Fibroblast of lung (primary cell): ENCODE measurements at regions not wholly inside any gene's neighbourhood (a gene's known extent, or its start where the extent isn't known, plus 50 kb on each side); places are given as distances from the start of the nearest gene placed in this dataset.
"Not testable (repeated sequence)": the region's sequence is repeated elsewhere in the genome, so short reads cannot be mapped to it uniquely, and the experiment has no call there.

Experiments
- DNase-seq, 2 donors: peaks; one replicate each; pipeline versions ENCODE4 v3.0.0 to v3.0.0-alpha.2; 2010; ENCODE audit warnings: low read depth in 2 of 2
- H2AFZ ChIP-seq: 2 replicates; pipeline ENCODE4 v1.5.1; 2012; ENCODE audit warnings: low read length, control low read depth, inconsistent platforms
- H3K27ac ChIP-seq: 2 replicates; pipeline ENCODE4 v1.5.1; 2011; ENCODE audit warnings: low read length, control low read depth; ENCODE audit not compliant: insufficient read depth
- H3K27me3 ChIP-seq: 2 replicates; pipeline ENCODE4 v1.5.1; 2011; ENCODE audit warnings: mild to moderate bottlenecking, low read length; ENCODE audit not compliant: control insufficient read depth, insufficient read depth
- H3K36me3 ChIP-seq: 2 replicates; pipeline ENCODE4 v1.5.1; 2011; ENCODE audit warnings: low read length; ENCODE audit not compliant: control insufficient read depth, insufficient read depth
- H3K4me1 ChIP-seq: 2 replicates; pipeline ENCODE4 v1.5.1; 2011; ENCODE audit warnings: low read length; ENCODE audit not compliant: control insufficient read depth, insufficient read depth; ENCODE audit errors: extremely low read depth
- H3K4me2 ChIP-seq: 2 replicates; pipeline ENCODE4 v1.5.1; 2011; ENCODE audit warnings: low read length, control low read depth; ENCODE audit not compliant: insufficient read depth; ENCODE audit errors: extremely low read depth
- H3K4me3 ChIP-seq, 4 experiments: fragments of 200-600 bp in 1 of 4; sonication (generic) in 1 of 4; replicated peaks in 1 of 4; 2 replicates each; pipeline ENCODE4 v1.5.1; 2011 to 2016; ENCODE audit warnings: low read length in 4 of 4, low read depth in 3 of 4, mild to moderate bottlenecking in 3 of 4, control low read depth in 2 of 4, inconsistent platforms in 1 of 4, mixed read lengths in 1 of 4; ENCODE audit not compliant: insufficient read depth in 1 of 4; ENCODE audit errors: control extremely low read depth in 1 of 4
- H3K79me2 ChIP-seq: 2 replicates; pipeline ENCODE4 v1.5.1; 2012; ENCODE audit warnings: mild to moderate bottlenecking, low read length, inconsistent platforms; ENCODE audit not compliant: control insufficient read depth, insufficient read depth
- H3K9ac ChIP-seq: 2 replicates; pipeline ENCODE4 v1.5.1; 2011; ENCODE audit warnings: mild to moderate bottlenecking, low read length, control low read depth; ENCODE audit not compliant: insufficient read depth
- H3K9me3 ChIP-seq: 2 replicates; pipeline ENCODE4 v1.5.1; 2012; ENCODE audit warnings: low read depth, low read length; ENCODE audit not compliant: control insufficient read depth, insufficient read depth
- H4K20me1 ChIP-seq: 2 replicates; pipeline ENCODE4 v1.5.1; 2011; ENCODE audit warnings: low read length; ENCODE audit not compliant: control insufficient read depth, insufficient read depth; ENCODE audit errors: extremely low read depth
- CTCF ChIP-seq, 2 donors: IDR thresholded peaks in 1 of 2; conservative IDR thresholded peaks in 1 of 2; 1 replicate in 1 of 2; 2 replicates in 1 of 2; pipeline ENCODE4 v1.5.1; 2011 to 2012; ENCODE audit warnings: low read length in 2 of 2, control low read depth in 1 of 2, inconsistent platforms in 1 of 2, low read depth in 1 of 2, mild to moderate bottlenecking in 1 of 2
- EZH2 ChIP-seq: IDR thresholded peaks from 2 replicates; pipeline ENCODE4 v1.5.1; 2012; ENCODE audit warnings: low read length, control low read depth, mild to moderate bottlenecking; ENCODE audit errors: missing control alignments

GRCh38 chr6:16933961-16934360, 167.9 kb upstream of the STMND1 start:
- Histone ChIP-seq H3K27me3 (no peaks in the 10 kb centered on the region), H3K9me3 (no peaks in the 10 kb centered on the region), H3K4me2 (no peak overlapping the region), H3K4me1 (peaks cover 4% of the 10 kb centered on the region), H3K79me2 (no peaks in the 10 kb centered on the region), H3K36me3 (no peaks in the 10 kb centered on the region), H4K20me1 (no peaks in the 10 kb centered on the region), H3K4me3 (no peak overlapping the region), H2AFZ (no peak overlapping the region), H3K9ac (no peak overlapping the region), H3K27ac (no peak overlapping the region)
- no peak for DNase-seq
- TF ChIP-seq CTCF (conservative IDR thresholded peaks at IDR 0.05 in 1 of 2, IDR thresholded peaks at IDR 0.05 in 1 of 2; ENCODE audit: low read depth in 1 of 2, low read length in 2 of 2): no peak
- TF ChIP-seq EZH2: no peak

GRCh38 chr6:16933532-16933931, 168.3 kb upstream of the STMND1 start:
- Histone ChIP-seq H3K9ac (no peak overlapping the region), H3K4me1 (peaks cover 4% of the 10 kb centered on the region), H3K4me2 (no peak overlapping the region), H3K9me3 (no peaks in the 10 kb centered on the region), H3K36me3 (no peaks in the 10 kb centered on the region), H2AFZ (no peak overlapping the region), H3K27ac (no peak overlapping the region), H3K27me3 (no peaks in the 10 kb centered on the region), H4K20me1 (no peaks in the 10 kb centered on the region), H3K4me3 (no peak overlapping the region), H3K79me2 (no peaks in the 10 kb centered on the region)
- no peak for DNase-seq
- TF ChIP-seq EZH2: no peak
- TF ChIP-seq CTCF (conservative IDR thresholded peaks at IDR 0.05 in 1 of 2, IDR thresholded peaks at IDR 0.05 in 1 of 2; ENCODE audit: low read depth in 1 of 2, low read length in 2 of 2): no peak

- Histone ChIP-seq H3K36me3 (no peaks in the 10 kb centered on the region), H3K9me3 (no peaks in the 10 kb centered on the region), H4K20me1 (no peaks in the 10 kb centered on the region), H3K9ac (no peak overlapping the region), H3K27ac (no peak overlapping the region), H2AFZ (no peak overlapping the region), H3K4me2 (no peak overlapping the region), H3K4me3 (no peak overlapping the region), H3K27me3 (no peaks in the 10 kb centered on the region), H3K4me1 (peaks cover 4% of the 10 kb centered on the region), H3K79me2 (no peaks in the 10 kb centered on the region)
- DNase-seq: no peak
- TF ChIP-seq EZH2: no peak
- no peak for TF ChIP-seq CTCF (conservative IDR thresholded peaks at IDR 0.05 in 1 of 2, IDR thresholded peaks at IDR 0.05 in 1 of 2; ENCODE audit: low read depth in 1 of 2, low read length in 2 of 2)
Measured at GRCh38 chr6:16932920-16933319, 168.9 kb upstream of the STMND1 start.

GRCh38 chr6:16931079-16931478, 169.8 kb upstream of the ATXN1 start:
- not testable (repeated sequence) for H3K4me3 ChIP-seq, H3K27ac ChIP-seq, H3K9me3 ChIP-seq, H4K20me1 ChIP-seq, H3K9ac ChIP-seq, H3K27me3 ChIP-seq, H2AFZ ChIP-seq, DNase-seq, H3K79me2 ChIP-seq, H3K4me2 ChIP-seq, H3K4me1 ChIP-seq, H3K36me3 ChIP-seq
